H9 (cell line): ENCODE measurements at regions not wholly inside any gene's neighbourhood (a gene's known extent, or its start where the extent isn't known, plus 50 kb on each side); places are given as distances from the start of the nearest gene placed in this dataset.
"Not testable (repeated sequence)": the region's sequence is repeated elsewhere in the genome, so short reads cannot be mapped to it uniquely, and the experiment has no call there.

Experiments
- DNase-seq: peaks from one replicate; pipeline ENCODE4 v3.0.0-alpha.2; 2017
- H2AFZ ChIP-seq: one replicate; pipeline ENCODE4 v1.6.1; 2013; ENCODE audit warnings: mild to moderate bottlenecking, low read length, control low read depth, moderate library complexity
- H2AK5ac ChIP-seq: 2 replicates; pipeline ENCODE4 v1.6.1; 2013; ENCODE audit warnings: low read length, control low read depth, mixed read lengths; ENCODE audit not compliant: insufficient read length
- H2BK120ac ChIP-seq: one replicate; pipeline ENCODE4 v1.6.1; 2013; ENCODE audit warnings: low read depth, mild to moderate bottlenecking, low read length, control low read depth, inconsistent platforms; ENCODE audit not compliant: poor library complexity, severe bottlenecking
- H2BK12ac ChIP-seq: 2 replicates; pipeline ENCODE4 v1.6.1; 2013; ENCODE audit warnings: low read length, control low read depth, mixed read lengths, low read depth; ENCODE audit not compliant: insufficient read length
- H2BK15ac ChIP-seq: 2 replicates; pipeline ENCODE4 v1.6.1; 2013; ENCODE audit warnings: low read depth, low read length, control low read depth
- H2BK20ac ChIP-seq: one replicate; pipeline ENCODE4 v1.6.1; 2013; ENCODE audit warnings: low read depth, mild to moderate bottlenecking, low read length, control low read depth, inconsistent platforms; ENCODE audit not compliant: poor library complexity, severe bottlenecking
- H2BK5ac ChIP-seq: 2 replicates; pipeline ENCODE4 v1.6.1; 2013; ENCODE audit warnings: low read length, control low read depth, mixed read lengths; ENCODE audit not compliant: insufficient read length
- H3K14ac ChIP-seq: 2 replicates; pipeline ENCODE4 v1.6.1; 2013; ENCODE audit warnings: low read length, control low read depth; ENCODE audit not compliant: insufficient read depth
- H3K18ac ChIP-seq: 2 replicates; pipeline ENCODE4 v1.6.1; 2013; ENCODE audit warnings: low read depth, mild to moderate bottlenecking, mixed read lengths, low read length, control low read depth; ENCODE audit not compliant: insufficient read length
- H3K23ac ChIP-seq: 2 replicates; pipeline ENCODE4 v1.6.1; 2013; ENCODE audit warnings: low read length, control low read depth, mixed read lengths, low read depth; ENCODE audit not compliant: insufficient read length
- H3K23me2 ChIP-seq: 2 replicates; pipeline ENCODE4 v1.6.1; 2013; ENCODE audit warnings: low read depth, mild to moderate bottlenecking, mixed read lengths, low read length, control low read depth; ENCODE audit not compliant: insufficient read length, poor library complexity, severe bottlenecking
- H3K27ac ChIP-seq: 2 replicates; pipeline ENCODE4 v1.5.1; 2013; ENCODE audit warnings: low read length, control low read depth, mixed read lengths, low read depth; ENCODE audit not compliant: insufficient read length
- H3K27me3 ChIP-seq: 2 replicates; pipeline ENCODE4 v1.6.1; 2013; ENCODE audit warnings: low read length, control low read depth, inconsistent platforms; ENCODE audit not compliant: insufficient read depth
- H3K4ac ChIP-seq: 2 replicates; pipeline ENCODE4 v1.6.1; 2013; ENCODE audit warnings: low read depth, mild to moderate bottlenecking, control low read depth, inconsistent platforms, low read length, moderate library complexity
- H3K4me1 ChIP-seq: 2 replicates; pipeline ENCODE4 v1.6.1; 2013; ENCODE audit warnings: low read length, control low read depth, inconsistent platforms; ENCODE audit not compliant: insufficient read depth
- H3K4me2 ChIP-seq: 2 replicates; pipeline ENCODE4 v1.6.1; 2013; ENCODE audit warnings: low read length, control low read depth, mixed read lengths; ENCODE audit not compliant: insufficient read length, insufficient read depth
- H3K56ac ChIP-seq: 2 replicates; pipeline ENCODE4 v1.6.1; 2013; ENCODE audit warnings: low read depth, mild to moderate bottlenecking, mixed read lengths, low read length, control low read depth; ENCODE audit not compliant: insufficient read length
- H3K79me1 ChIP-seq: 2 replicates; pipeline ENCODE4 v1.6.1; 2013; ENCODE audit warnings: low read depth, mild to moderate bottlenecking, moderate library complexity, low read length, control low read depth, inconsistent platforms; ENCODE audit not compliant: insufficient read depth, poor library complexity, severe bottlenecking
- H3K79me2 ChIP-seq: 2 replicates; pipeline ENCODE4 v1.6.1; 2013; ENCODE audit warnings: low read length, control low read depth, inconsistent platforms; ENCODE audit not compliant: insufficient read depth
- H3K9ac ChIP-seq: 2 replicates; pipeline ENCODE4 v1.6.1; 2013; ENCODE audit warnings: low read length, control low read depth, mixed read lengths; ENCODE audit not compliant: insufficient read length; ENCODE audit errors: extremely low read depth
- H3K9me3 ChIP-seq: one replicate; pipeline ENCODE4 v1.6.1; 2013; ENCODE audit warnings: low read depth, low read length, inconsistent platforms; ENCODE audit not compliant: control insufficient read depth
- H3T11ph ChIP-seq: one replicate; pipeline ENCODE4 v1.6.1; 2013; ENCODE audit warnings: mild to moderate bottlenecking, low read length, control low read depth, inconsistent platforms
- H4K20me1 ChIP-seq: one replicate; pipeline ENCODE4 v1.6.1; 2013; ENCODE audit not compliant: control insufficient read depth, insufficient read length, insufficient read depth
- H4K5ac ChIP-seq: 2 replicates; pipeline ENCODE4 v1.6.1; 2013; ENCODE audit warnings: low read depth, mild to moderate bottlenecking, mixed read lengths, low read length, control low read depth; ENCODE audit not compliant: insufficient read length
- H4K8ac ChIP-seq: replicated peaks from 2 replicates; pipeline ENCODE4 v1.6.1; 2013; ENCODE audit warnings: low read length, control low read depth, mixed read lengths, low read depth; ENCODE audit not compliant: insufficient read length
- H4K91ac ChIP-seq: 2 replicates; pipeline ENCODE4 v1.6.1; 2013; ENCODE audit warnings: low read depth, mild to moderate bottlenecking, moderate library complexity, mixed read lengths, low read length, control low read depth; ENCODE audit not compliant: insufficient read length
- H3K27ac Mint-ChIP-seq, 3 experiments: 2 replicates in 2 of 3; 3 replicates in 1 of 3; pipeline ENCODE4 v1.8.0; 2020 to 2021; ENCODE audit warnings: mixed read lengths in 3 of 3, mild to moderate bottlenecking in 1 of 3, moderate library complexity in 1 of 3
- H3K27me3 Mint-ChIP-seq: 2 replicates; pipeline ENCODE4 v1.8.0; 2021; ENCODE audit warnings: low read depth, mild to moderate bottlenecking, moderate library complexity, mixed read lengths
- H3K36me3 Mint-ChIP-seq, 3 experiments: 2 replicates in 2 of 3; 3 replicates in 1 of 3; pipeline ENCODE4 v1.8.0; 2020 to 2021; ENCODE audit warnings: low read depth in 3 of 3, mixed read lengths in 3 of 3; ENCODE audit not compliant: insufficient read depth in 1 of 3
- H3K4me1 Mint-ChIP-seq, 2 experiments: 2 replicates each; pipeline ENCODE4 v1.8.0; 2020; ENCODE audit warnings: mixed read lengths in 2 of 2
- H3K4me3 Mint-ChIP-seq, 2 experiments: 2 replicates in 1 of 2; 3 replicates in 1 of 2; pipeline ENCODE4 v1.8.0; 2020 to 2021; ENCODE audit warnings: mild to moderate bottlenecking in 2 of 2, mixed read lengths in 2 of 2, moderate library complexity in 1 of 2
- H3K9me3 Mint-ChIP-seq, 2 experiments: 2 replicates in 1 of 2; 3 replicates in 1 of 2; pipeline ENCODE4 v1.8.0; 2020; ENCODE audit warnings: mild to moderate bottlenecking in 2 of 2, mixed read lengths in 2 of 2, moderate library complexity in 1 of 2
- CTCF ChIP-seq: fragments of 200-600 bp; sonication (generic); conservative IDR thresholded peaks from 3 replicates; pipeline ENCODE4 v1.8.0; 2021; ENCODE audit warnings: antibody characterized with exemption, mild to moderate bottlenecking
- WGBS: extraction: QIAGEN DNeasy Blood & Tissue Kit; methylation state at CpG from one replicate; pipeline ENCODE4 v1.1.7; 2013; ENCODE audit warnings: missing lambda C conversion rate, low lambda C conversion rate, mixed read lengths; ENCODE audit not compliant: insufficient read length; ENCODE audit errors: extremely low coverage; 5-methylcytosine and 5-hydroxymethylcytosine counted together

GRCh38 chr1:59204001-59204400 is 92.9 kb upstream of the FGGY start:
- Histone ChIP-seq H2BK120ac (no peak overlapping the region), H3K18ac (no peak overlapping the region)
- peaks cover 6% of the 10 kb centered on the region; the same call in 1 of the 2 replicates for H3K27me3 Mint-ChIP-seq

GRCh38 chr1:59206616-59207015 is 90.3 kb upstream of the FGGY start:
- H3K23me2 ChIP-seq, H3K14ac ChIP-seq, H2AFZ ChIP-seq, H3K4me2 ChIP-seq, H2BK5ac ChIP-seq, H3K4ac ChIP-seq, H3K56ac ChIP-seq, H3K27ac Mint-ChIP-seq, H4K5ac ChIP-seq, H2BK120ac ChIP-seq, H3K18ac ChIP-seq, H2BK20ac ChIP-seq, DNase-seq, H2BK12ac ChIP-seq, H3K79me1 ChIP-seq, H3K4me1 Mint-ChIP-seq, H3K4me1 ChIP-seq, H3K27me3 Mint-ChIP-seq, H3K27ac ChIP-seq, H3K4me3 Mint-ChIP-seq, H4K20me1 ChIP-seq, H3K23ac ChIP-seq, H3K27me3 ChIP-seq, H2BK15ac ChIP-seq, H4K91ac ChIP-seq, H2AK5ac ChIP-seq, H3T11ph ChIP-seq, H3K79me2 ChIP-seq, H3K9ac ChIP-seq, H4K8ac ChIP-seq, H3K9me3 ChIP-seq: not testable (repeated sequence)
- Mint-ChIP-seq H3K9me3 (peaks cover 26 to 29% of the 10 kb centered on the region in 2 experiments), H3K36me3 (peaks cover 5 to 11% (median 10%) of the 10 kb centered on the region in 3 experiments)
- WGBS, result no CpG with 5 or more reads among the region's 4 CpGs

More at GRCh38 chr1:59204001-59204400, 92.9 kb upstream of the FGGY start:
- Histone ChIP-seq H3K79me1 (no peaks in the 10 kb centered on the region), H4K8ac (no peak overlapping the region), H3K23ac (no peak overlapping the region), H2BK5ac (no peak overlapping the region), H3K27ac (no peak overlapping the region), H3K79me2 (no peaks in the 10 kb centered on the region), H3K56ac (no peak overlapping the region), H3K14ac (no peak overlapping the region), H4K91ac (no peak overlapping the region), H3K4ac (no peak overlapping the region), H3K4me2 (no peak overlapping the region), H3K9ac (no peak overlapping the region), H3K9me3 (no peaks in the 10 kb centered on the region), H4K5ac (no peak overlapping the region), H3K23me2 (no peaks in the 10 kb centered on the region), H2BK20ac (no peak overlapping the region), H4K20me1 (no peaks in the 10 kb centered on the region), H3T11ph (no peak overlapping the region), H2AFZ (no peak overlapping the region), H2AK5ac (no peak overlapping the region), H3K27me3 (no peaks in the 10 kb centered on the region), H2BK12ac (no peak overlapping the region), H2BK15ac (no peak overlapping the region), H3K4me1 (no peaks in the 10 kb centered on the region)
- Mint-ChIP-seq H3K9me3 (peaks cover 15 to 16% of the 10 kb centered on the region in 2 experiments), H3K4me1 (peaks cover 7 to 8% of the 10 kb centered on the region in 2 experiments), H3K36me3 (peaks cover 3 to 10% (median 6%) of the 10 kb centered on the region in 3 experiments), H3K27ac (no peak overlapping the region), H3K4me3 (no peak overlapping the region)
- no CpG with 5 or more reads among the region's 1 CpG for WGBS
- TF ChIP-seq CTCF, result no peak
- DNase-seq, result no peak
